Stimulated activated CD4-positive, alpha-beta T cell treated with anti-CD3 and anti-CD28 coated beads, Interleukin-12 subunit alpha, Interleukin-12 subunit beta, amount 100 ng/mL, for 48 hours (primary cell): ENCODE measurements at regions not wholly inside any gene's neighbourhood (a gene's known extent, or its start where the extent isn't known, plus 50 kb on each side); places are given as distances from the start of the nearest gene placed in this dataset.

Experiments
- DNase-seq, 3 donors: peaks; one replicate each; pipeline ENCODE4 v3.0.0-alpha.2; 2020; ENCODE audit warnings: low read depth in 2 of 3, low spot score in 1 of 3

- no peak for DNase-seq
Observed at GRCh38 chr1:87508247-87508787, 179.6 kb downstream of the LMO4 start.

GRCh38 chr1:87510540-87510939, 181.9 kb downstream of the LMO4 start:
- no peak for DNase-seq

- no peak for DNase-seq
Observed at GRCh38 chr1:87511449-87511848, 182.8 kb downstream of the LMO4 start.

- DNase-seq, result no peak
Observed at GRCh38 chr1:87512431-87512830, 183.8 kb downstream of the LMO4 start.

- DNase-seq, result no peak
Observed at GRCh38 chr1:87513255-87513654, 184.6 kb downstream of the LMO4 start.

- DNase-seq, result no peak
Observed at GRCh38 chr1:87513966-87514660, 185.4 kb downstream of the LMO4 start.

GRCh38 chr1:87515781-87516180, 187.1 kb downstream of the LMO4 start:
- no peak for DNase-seq

GRCh38 chr1:87518794-87519193, 190.1 kb downstream of the LMO4 start:
- DNase-seq, result no peak

GRCh38 chr1:87521452-87521851, 192.8 kb downstream of the LMO4 start:
- no peak for DNase-seq

- DNase-seq, result no peak
Observed at GRCh38 chr1:87523466-87523865, 194.8 kb downstream of the LMO4 start.

- DNase-seq, result no peak
Observed at GRCh38 chr1:87524021-87524754, 195.5 kb downstream of the LMO4 start.

GRCh38 chr1:87528754-87529517, 200.3 kb downstream of the LMO4 start:
- no peak for DNase-seq

GRCh38 chr1:87530042-87530807, 201.5 kb downstream of the LMO4 start:
- no peak for DNase-seq

GRCh38 chr1:87535551-87535950, 206.9 kb downstream of the LMO4 start:
- DNase-seq, result no peak

GRCh38 chr1:87539147-87539546, 210.5 kb downstream of the LMO4 start:
- DNase-seq, result no peak

GRCh38 chr1:87542697-87543096, 214.0 kb downstream of the LMO4 start:
- no peak for DNase-seq

- no peak for DNase-seq
Observed at GRCh38 chr1:87549738-87550137, 221.1 kb downstream of the LMO4 start.

- DNase-seq, result no peak
Observed at GRCh38 chr1:87553511-87553910, 224.8 kb downstream of the LMO4 start.

GRCh38 chr1:87555366-87555765, 226.7 kb downstream of the LMO4 start:
- DNase-seq, result no peak

GRCh38 chr1:87556326-87556725, 227.6 kb downstream of the LMO4 start:
- no peak for DNase-seq

GRCh38 chr1:87558921-87559320, 230.2 kb downstream of the LMO4 start:
- no peak for DNase-seq
